Fibroblast of skin of left quadriceps (primary cell): ENCODE measurements at regions not wholly inside any gene's neighbourhood (a gene's known extent, or its start where the extent isn't known, plus 50 kb on each side); places are given as distances from the start of the nearest gene placed in this dataset.

Source experiments
- DNase-seq, 2 experiments: peaks; one replicate each; pipeline ENCODE4 v3.0.0-alpha.2; 2013; ENCODE audit warnings: low read depth in 2 of 2

- DNase-seq = no peak
These were observed 69.0 kb upstream of the ASAP2 start for GRCh38 chr2:9137379-9138150.

GRCh38 chr2:9135822-9136558, 70.6 kb upstream of the ASAP2 start:
- no peak for DNase-seq

- no peak for DNase-seq
These were observed 79.3 kb upstream of the ASAP2 start for GRCh38 chr2:9127316-9127715.

GRCh38 chr2:9126540-9126939, 80.1 kb upstream of the ASAP2 start:
- DNase-seq = no peak

- DNase-seq = no peak
These were observed 82.3 kb upstream of the ASAP2 start for GRCh38 chr2:9124231-9124741.

- no peak for DNase-seq
These were observed 83.5 kb upstream of the ASAP2 start for GRCh38 chr2:9123069-9123468.

- DNase-seq = no peak
These were observed 84.2 kb upstream of the ASAP2 start for GRCh38 chr2:9122367-9122766.

GRCh38 chr2:9118383-9118960, 88.1 kb upstream of the ASAP2 start:
- no peak for DNase-seq

- DNase-seq = no peak
These were observed 91.4 kb upstream of the ASAP2 start for GRCh38 chr2:9115229-9115628.

- DNase-seq = no peak
These were observed 92.2 kb upstream of the ASAP2 start for GRCh38 chr2:9114458-9114857.

GRCh38 chr2:9113916-9114315, 92.7 kb upstream of the ASAP2 start:
- no peak for DNase-seq

- no peak for DNase-seq
These were observed 93.3 kb upstream of the ASAP2 start for GRCh38 chr2:9113262-9113661.

GRCh38 chr2:9112079-9112721, 94.4 kb upstream of the ASAP2 start:
- DNase-seq = peak; percentile 66 to 75

GRCh38 chr2:9110893-9111569, 95.6 kb upstream of the ASAP2 start:
- no peak for DNase-seq

- DNase-seq = no peak
These were observed 96.2 kb upstream of the ASAP2 start for GRCh38 chr2:9110346-9110884.

GRCh38 chr2:9109871-9110270, 96.7 kb upstream of the ASAP2 start:
- DNase-seq = no peak

- DNase-seq = no peak
These were observed 98.2 kb upstream of the ASAP2 start for GRCh38 chr2:9108210-9108967.

- no peak for DNase-seq
These were observed 99.2 kb upstream of the ASAP2 start for GRCh38 chr2:9107168-9108025.

- no peak for DNase-seq
These were observed 100.1 kb upstream of the ASAP2 start for GRCh38 chr2:9106338-9107167.
